ENCODE measurements at regions not wholly inside any gene's neighbourhood (a gene's known extent, or its start where the extent isn't known, plus 50 kb on each side); places are given as distances from the start of the nearest gene placed in this dataset.

- Mint-ChIP-seq H3K4me1 (ENCODE audit: unreplicated experiment) (no peaks in the 10 kb centered on the region), H3K27ac (ENCODE audit: unreplicated experiment) (no peak overlapping the region), H3K9me3 (ENCODE audit: unreplicated experiment) (no peaks in the 10 kb centered on the region), H3K36me3 (ENCODE audit: unreplicated experiment) (no peaks in the 10 kb centered on the region), H3K27me3 (ENCODE audit: unreplicated experiment) (no peaks in the 10 kb centered on the region), H3K4me3 (ENCODE audit: unreplicated experiment) (no peak overlapping the region)
- no peak for TF ChIP-seq CTCF (IDR thresholded peaks at IDR 0.05)
- no peak for DNase-seq (ENCODE audit: extremely low spot score, unreplicated experiment)
Observed at GRCh38 chr9:109846776-109847175, 66.8 kb downstream of the PALM2AKAP2 start.

- no peak for TF ChIP-seq CTCF (IDR thresholded peaks at IDR 0.05)
- no peak for DNase-seq (ENCODE audit: extremely low spot score, unreplicated experiment)
Observed at GRCh38 chr9:109852556-109852955, 72.6 kb downstream of the PALM2AKAP2 start.

GRCh38 chr9:109855540-109855939 lies 75.5 kb downstream of the PALM2AKAP2 start:
- Mint-ChIP-seq H3K9me3 (ENCODE audit: unreplicated experiment) (no peaks in the 10 kb centered on the region), H3K4me1 (ENCODE audit: unreplicated experiment) (peaks cover 8% of the 10 kb centered on the region), H3K27ac (ENCODE audit: unreplicated experiment) (no peak overlapping the region), H3K4me3 (ENCODE audit: unreplicated experiment) (no peak overlapping the region), H3K27me3 (ENCODE audit: unreplicated experiment) (no peaks in the 10 kb centered on the region), H3K36me3 (ENCODE audit: unreplicated experiment) (no peaks in the 10 kb centered on the region)
- no peak for TF ChIP-seq CTCF (IDR thresholded peaks at IDR 0.05)
- no peak for DNase-seq (ENCODE audit: extremely low spot score, unreplicated experiment)

More at GRCh38 chr9:109852556-109852955, 72.6 kb downstream of the PALM2AKAP2 start:
- Mint-ChIP-seq H3K4me3 (ENCODE audit: unreplicated experiment) (no peak overlapping the region), H3K27me3 (ENCODE audit: unreplicated experiment) (no peaks in the 10 kb centered on the region), H3K27ac (ENCODE audit: unreplicated experiment) (no peak overlapping the region), H3K4me1 (ENCODE audit: unreplicated experiment) (peaks cover 8% of the 10 kb centered on the region), H3K9me3 (ENCODE audit: unreplicated experiment) (no peaks in the 10 kb centered on the region), H3K36me3 (ENCODE audit: unreplicated experiment) (no peaks in the 10 kb centered on the region)

GRCh38 chr9:109856785-109857184 lies 76.8 kb downstream of the PALM2AKAP2 start:
- no peaks in the 10 kb centered on the region for H3K27me3 Mint-ChIP-seq (ENCODE audit: unreplicated experiment)
- H3K9me3 Mint-ChIP-seq (ENCODE audit: unreplicated experiment), result no peaks in the 10 kb centered on the region
- peak overlapping the region; percentile 2 for H3K27ac Mint-ChIP-seq (ENCODE audit: unreplicated experiment)
- no peaks in the 10 kb centered on the region for H3K36me3 Mint-ChIP-seq (ENCODE audit: unreplicated experiment)
- no peak for DNase-seq (ENCODE audit: extremely low spot score, unreplicated experiment)
- H3K4me1 Mint-ChIP-seq (ENCODE audit: unreplicated experiment), result peaks cover 8% of the 10 kb centered on the region
- TF ChIP-seq CTCF (IDR thresholded peaks at IDR 0.05), result no peak
- H3K4me3 Mint-ChIP-seq (ENCODE audit: unreplicated experiment), result no peak overlapping the region

- H3K9me3 Mint-ChIP-seq (ENCODE audit: unreplicated experiment), result no peaks in the 10 kb centered on the region
- peaks cover 8% of the 10 kb centered on the region for H3K4me1 Mint-ChIP-seq (ENCODE audit: unreplicated experiment)
- TF ChIP-seq CTCF (IDR thresholded peaks at IDR 0.05), result no peak
- no peak for DNase-seq (ENCODE audit: extremely low spot score, unreplicated experiment)
- H3K27me3 Mint-ChIP-seq (ENCODE audit: unreplicated experiment), result no peaks in the 10 kb centered on the region
- no peaks in the 10 kb centered on the region for H3K36me3 Mint-ChIP-seq (ENCODE audit: unreplicated experiment)
- H3K27ac Mint-ChIP-seq (ENCODE audit: unreplicated experiment), result no peak overlapping the region
- H3K4me3 Mint-ChIP-seq (ENCODE audit: unreplicated experiment), result no peak overlapping the region
Observed at GRCh38 chr9:109857336-109857735, 77.3 kb downstream of the PALM2AKAP2 start.

Data from osteocyte (in vitro differentiated cells).